SKM-1 treated with dmso at 0.1 percent for 144 hours (cell line): ENCODE measurements at regions not wholly inside any gene's neighbourhood (a gene's known extent, or its start where the extent isn't known, plus 50 kb on each side); places are given as distances from the start of the nearest gene placed in this dataset.
"Not testable (repeated sequence)": the region's sequence is repeated elsewhere in the genome, so short reads cannot be mapped to it uniquely, and the experiment has no call there.

Experiments used
- DNase-seq: peaks from one replicate; lab custom pipeline; 2025; ENCODE audit not compliant: unreplicated experiment; lab: John Stamatoyannopoulos, UW

DNA sequence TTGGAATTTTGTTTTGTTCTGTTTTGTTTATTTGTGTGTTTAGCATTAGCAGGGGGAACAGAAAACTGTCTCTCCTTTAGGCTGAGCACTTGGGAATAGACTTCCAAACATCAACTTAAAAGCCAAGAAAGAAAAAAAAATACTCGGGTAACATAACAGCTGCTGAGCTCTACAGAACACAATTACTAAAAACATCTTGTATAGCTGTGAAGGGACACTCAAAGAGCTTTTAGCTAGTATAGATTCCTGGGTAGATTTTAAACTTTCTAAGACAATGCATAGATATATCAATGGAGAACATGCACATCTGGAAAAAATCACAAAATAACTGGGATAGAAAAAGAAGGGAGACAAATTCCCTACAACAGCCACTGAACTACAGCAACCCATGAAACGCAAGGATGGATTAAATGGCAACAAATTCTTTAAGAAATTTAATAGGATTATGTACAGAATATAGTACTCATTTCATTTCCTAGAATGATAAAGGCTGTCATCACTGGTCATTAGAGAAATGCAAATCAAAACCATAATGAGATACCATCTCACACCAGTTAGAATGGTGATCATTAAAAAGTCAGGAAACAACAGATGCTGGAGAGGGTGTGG lies 174.3 kb upstream of the KRR1 start:
- DNase-seq, result no peak

DNA sequence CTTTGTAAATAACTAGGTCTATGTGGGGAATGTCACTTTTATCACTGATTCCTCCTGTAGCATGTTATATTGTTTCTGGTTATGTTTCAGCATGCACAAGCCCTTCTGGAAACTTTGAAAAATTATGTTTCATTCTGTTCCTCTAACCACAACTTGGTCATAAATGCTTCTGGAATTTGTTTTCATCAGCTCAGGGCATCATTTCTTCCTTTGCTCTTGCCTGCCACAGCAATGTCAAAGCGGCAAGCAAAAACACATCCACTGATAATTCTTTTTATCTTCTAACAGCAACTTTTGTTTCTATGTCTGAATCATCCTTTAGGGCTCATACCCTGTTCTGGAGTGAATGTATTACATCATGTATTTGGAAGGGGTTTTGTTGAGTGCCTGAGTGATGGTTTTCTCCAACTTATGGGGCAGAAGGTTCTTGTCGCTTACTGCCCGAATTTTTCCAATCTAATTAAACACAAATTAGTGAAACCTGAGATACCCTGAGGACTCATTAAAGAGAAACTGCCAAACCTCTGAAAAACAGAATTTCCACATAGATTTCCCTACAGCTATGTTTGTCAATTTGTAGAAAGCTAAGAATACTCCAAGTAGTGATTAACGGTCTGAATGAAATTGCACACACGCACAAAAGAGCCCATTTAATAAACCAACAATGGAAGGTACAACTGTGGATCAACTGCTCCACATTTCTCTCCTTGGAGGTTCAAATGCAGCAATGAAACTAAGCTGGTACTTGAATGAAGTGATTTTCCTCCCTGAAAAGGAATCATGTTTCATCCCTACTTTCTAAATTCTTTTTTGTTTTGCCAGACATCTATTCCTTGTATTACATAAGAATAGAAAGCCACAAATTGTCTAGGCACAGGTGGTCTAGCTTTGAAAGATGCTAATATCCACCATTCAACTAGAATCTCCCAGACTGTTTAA lies 173.5 kb upstream of the KRR1 start:
- DNase-seq, result no peak

DNA sequence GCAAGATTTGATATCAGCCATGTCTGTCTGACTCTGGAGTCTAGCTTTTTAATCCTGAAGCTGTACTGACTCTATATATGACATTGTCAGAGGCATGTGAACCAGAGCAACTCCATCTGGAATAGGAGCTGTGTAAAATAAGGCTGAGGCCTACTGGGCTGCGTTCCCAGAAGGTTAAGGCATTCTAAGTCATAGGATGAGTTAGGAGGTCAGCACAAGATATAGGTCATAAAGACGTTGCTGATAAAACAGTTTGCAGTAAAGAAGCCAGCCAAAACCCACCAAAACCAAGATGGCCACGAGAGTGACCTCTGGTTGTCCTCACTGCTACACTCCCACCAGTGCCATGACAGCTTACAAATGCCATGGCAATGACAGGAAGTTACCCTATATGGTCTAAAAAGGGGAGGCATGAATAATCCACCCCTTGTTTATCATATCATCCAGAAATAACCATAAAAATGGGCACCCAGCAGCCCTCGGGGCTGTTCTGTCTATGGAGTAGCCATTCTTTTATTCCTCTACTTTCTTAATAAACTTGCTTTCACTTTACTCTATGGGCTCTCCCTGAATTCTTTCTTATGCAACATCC lies 172.7 kb upstream of the KRR1 start:
- DNase-seq, result not testable (repeated sequence)

DNA sequence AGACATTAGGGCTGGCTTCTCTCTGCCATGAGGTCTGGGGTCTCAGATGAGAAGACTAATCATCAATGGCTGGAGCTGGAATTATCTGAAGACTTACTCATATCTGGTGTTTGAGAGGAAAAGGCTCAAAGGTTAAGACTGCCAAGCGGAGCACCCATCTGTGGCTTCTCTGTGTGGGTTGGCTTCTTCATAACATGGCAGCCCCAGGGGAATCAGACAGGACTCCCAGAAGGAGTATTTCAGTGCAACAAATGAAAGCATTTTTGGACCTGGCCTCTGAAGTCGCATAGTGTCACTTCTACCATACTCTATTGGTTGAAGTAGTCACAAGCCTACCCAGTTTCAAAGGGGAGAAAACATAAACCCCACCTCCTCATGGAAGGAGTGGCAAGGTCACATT lies 171.8 kb upstream of the KRR1 start:
- no peak for DNase-seq

DNA sequence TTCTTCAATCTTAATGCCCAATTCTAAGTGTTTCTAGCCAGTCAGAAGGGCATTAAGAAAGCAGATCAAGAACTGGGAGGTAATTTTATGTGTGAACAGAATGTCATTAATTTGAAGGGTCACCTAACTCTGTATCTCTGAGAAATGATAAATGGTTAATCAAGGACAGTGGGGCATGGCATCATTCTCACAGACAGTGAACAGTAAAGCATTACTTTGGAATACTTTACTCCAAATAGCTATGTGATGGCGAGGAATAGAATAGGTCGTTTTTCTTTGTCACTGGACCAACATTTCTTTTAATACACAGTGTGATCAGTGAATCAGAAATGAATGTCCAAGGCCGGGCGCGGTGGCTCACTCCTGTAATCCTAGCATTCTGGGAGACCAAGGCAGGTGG lies 166.1 kb upstream of the KRR1 start:
- no peak for DNase-seq

DNA sequence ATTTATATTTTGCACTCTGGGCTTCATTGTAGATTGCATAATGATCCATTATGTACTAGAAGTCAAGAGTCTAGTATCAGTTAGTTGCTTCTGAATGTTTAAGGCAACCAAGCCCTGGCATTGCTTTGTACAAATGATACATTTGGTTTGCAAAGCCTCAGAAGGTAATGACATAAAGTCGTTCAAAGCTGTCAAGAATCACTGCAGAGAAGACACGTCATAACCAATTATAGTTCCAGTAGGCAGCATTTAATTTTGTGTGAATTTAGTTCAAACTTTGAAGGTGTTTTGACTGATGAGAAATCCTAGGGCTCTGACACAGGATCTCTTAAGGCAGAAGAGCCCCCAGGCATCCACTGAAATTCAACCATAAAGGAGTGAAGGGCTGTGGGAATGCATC lies 163.0 kb upstream of the KRR1 start:
- no peak for DNase-seq

DNA sequence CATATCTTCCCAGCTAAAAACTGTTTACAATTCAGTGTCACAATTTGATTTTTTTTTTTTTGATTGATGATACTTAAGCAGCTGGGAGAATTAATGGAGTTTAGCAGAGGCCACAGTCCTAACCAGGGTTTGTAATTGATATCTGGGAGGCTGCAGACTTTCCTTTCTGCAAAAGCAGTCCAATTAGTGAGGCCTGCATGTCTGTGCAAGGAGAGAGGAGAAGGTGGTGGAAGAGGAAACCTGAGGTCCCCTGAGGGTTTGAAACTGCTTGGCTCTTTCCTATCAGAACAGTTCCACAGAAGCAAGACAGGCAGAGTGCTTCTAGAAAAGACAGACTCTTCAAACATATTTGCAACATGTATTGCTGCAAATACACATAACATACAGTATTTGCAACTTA lies 160.8 kb upstream of the KRR1 start:
- no peak for DNase-seq

DNA sequence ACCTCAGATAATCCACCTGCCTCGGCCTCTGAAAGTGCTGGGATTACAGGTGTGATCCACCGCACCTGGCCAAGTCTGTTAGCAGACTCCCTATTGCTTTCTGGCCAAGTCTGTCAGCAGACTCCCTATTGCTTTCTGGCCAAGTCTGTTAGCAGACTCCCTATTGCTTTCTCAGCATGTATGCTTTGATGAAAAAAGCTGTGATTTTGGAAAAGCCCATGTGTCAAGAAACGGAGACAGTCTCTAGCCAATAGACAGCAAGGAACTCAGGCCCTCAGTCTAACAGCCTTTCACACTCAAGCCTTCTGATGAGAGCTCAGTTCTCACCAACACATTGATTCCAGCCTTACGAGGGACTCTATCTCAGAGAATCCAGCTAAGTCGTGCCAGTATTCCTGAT lies 158.8 kb upstream of the KRR1 start:
- no peak for DNase-seq

DNA sequence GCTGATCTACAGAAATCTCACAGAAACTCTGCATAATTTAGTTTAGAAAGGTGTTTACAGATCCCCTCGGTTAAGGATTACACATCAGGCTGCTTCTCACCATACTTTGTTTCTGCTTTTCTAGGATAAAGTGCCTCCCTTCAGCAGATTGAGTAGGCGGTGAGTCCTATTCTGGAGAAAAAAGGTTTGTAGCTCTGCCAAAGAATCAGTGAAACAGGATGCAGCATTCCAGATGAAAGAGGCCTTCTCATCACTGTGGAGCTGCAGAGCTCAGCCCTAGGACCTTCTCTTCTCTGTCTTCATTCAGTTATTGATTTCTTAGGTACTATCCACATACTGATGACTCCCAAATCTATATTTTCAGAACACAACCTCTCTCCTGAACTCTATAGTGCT lies 155.5 kb upstream of the KRR1 start:
- DNase-seq, result no peak

DNA sequence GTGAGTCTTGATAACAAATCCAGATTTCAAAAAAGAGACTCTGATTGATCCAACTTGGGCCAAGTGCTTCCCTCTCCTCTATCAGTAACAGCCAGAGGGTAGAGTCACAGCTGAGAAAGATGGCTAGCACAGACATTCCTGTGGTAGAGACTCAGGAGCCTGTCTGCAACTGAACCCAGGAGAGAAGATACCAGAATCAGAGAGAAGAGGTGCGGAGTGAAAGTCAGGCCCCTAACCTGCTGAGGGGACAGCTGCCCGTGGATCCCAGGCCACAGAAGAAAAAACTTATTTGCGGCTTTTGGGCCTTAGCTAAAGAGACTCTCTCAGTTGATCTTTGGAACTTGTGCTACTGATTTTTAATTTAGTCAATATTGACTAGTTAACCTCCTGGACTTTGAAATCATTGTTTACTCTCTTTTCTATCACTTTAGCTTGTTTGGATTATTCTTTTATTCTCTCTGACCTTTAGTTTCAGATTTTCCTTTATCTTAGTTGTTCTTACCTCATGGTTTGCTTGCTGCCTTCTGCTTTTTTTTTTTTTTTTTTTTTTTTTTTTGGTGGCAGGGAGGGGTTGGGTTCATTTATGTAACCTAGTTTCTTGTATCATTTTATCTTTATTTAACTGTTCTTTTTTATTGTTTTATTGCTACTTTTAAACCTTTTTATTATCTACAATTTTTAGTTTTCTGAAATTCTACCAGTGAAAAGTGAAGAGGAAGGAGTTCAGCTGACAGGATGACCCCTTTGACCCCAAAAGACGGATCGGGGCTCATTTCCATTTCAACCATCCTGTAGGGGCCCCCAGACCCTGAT lies 154.9 kb upstream of the KRR1 start:
- no peak for DNase-seq

DNA sequence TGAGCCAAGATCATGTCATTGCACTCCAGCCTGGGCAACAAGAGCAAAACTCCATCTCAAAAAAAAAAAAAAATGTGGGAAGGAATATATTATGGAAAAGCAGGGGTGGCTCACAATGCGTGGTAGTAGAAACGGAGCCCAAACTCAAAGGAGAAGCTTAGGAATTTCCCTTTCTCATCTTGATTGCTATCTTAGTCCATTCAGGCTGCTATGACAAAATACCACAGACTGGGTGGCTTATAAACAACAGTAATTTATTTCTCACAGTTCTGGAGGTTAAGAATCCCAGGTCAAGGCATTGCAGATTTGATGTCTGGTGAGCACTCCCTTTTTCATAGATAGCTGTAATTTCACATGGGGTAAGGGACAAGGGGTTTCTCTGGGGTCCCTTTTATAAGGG lies 153.8 kb upstream of the KRR1 start:
- DNase-seq, result no peak

DNA sequence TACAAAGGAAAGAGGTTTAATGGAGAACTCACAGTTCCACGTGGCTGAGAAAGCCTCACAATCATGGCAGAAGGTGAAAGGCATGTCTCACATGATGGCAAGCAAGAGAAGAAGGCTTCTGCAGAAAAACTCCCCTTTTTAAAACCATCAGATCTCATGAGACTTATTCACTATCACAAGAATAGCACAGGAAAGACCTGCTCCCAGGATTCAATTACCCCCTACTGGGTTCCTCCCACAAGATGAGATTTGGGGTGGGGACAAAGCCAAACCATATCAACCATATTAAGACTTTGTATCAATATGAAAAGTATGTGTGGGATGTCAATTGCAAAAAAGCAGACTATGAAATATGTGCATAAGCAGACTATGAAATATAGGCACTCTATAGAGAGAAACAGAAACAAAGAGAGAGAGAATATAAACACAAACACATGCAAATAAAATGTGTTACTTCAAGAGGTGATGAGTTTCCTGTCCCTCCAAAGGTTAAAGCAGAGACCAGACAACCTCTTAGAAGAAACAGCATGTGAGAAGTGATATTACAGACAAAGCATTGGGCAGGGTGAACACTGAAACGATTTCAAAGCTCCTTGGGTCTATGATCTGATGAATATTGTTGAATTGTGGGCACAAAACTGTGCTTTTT lies 151.2 kb upstream of the KRR1 start:
- DNase-seq, result no peak

DNA sequence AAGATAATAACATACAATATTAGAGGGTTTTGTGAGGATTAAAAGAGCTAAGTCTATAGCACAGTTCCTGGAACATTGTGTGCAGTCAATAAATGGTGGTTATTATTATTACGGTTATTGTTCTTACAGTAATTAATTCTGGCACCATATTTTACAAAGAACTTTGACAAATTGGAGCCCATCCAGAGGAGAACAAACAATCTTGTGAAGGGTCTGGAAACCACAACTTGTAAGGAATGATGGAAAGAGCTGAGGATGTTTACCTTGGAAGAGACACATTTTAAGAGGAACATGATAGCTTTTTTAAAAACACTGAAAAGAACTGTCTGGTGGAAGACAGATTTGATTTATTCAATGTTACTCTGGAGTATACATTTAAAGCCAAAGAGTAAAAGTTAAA lies 150.5 kb upstream of the KRR1 start:
- no peak for DNase-seq

DNA sequence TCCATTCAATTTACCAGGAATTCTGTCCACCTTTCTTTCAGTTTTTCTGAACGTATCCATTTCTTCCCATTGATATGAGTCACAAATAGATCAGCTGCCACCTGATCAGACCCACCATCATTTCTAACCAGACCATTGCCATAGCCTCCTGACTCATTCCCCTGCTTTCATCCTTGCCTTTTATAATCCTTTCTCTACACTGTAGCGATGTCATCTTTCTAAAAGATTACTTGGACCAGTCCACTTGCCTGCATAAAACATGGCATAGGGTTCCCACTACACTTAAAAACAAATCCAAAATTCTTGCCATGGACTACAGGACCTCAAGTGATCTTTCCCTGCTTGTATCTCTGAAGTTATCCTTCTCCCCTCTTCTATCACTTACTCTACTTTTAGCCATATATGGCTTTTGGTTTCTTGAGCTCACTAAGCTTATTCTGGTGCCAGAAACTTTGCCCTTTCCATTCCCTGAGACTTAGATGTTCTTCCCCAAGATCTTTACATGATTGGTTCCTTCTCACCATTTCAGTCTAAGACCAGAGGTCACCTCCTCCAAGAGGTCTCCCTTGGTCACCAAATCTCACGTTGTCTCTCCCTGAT lies 149.5 kb upstream of the KRR1 start:
- no peak for DNase-seq

DNA sequence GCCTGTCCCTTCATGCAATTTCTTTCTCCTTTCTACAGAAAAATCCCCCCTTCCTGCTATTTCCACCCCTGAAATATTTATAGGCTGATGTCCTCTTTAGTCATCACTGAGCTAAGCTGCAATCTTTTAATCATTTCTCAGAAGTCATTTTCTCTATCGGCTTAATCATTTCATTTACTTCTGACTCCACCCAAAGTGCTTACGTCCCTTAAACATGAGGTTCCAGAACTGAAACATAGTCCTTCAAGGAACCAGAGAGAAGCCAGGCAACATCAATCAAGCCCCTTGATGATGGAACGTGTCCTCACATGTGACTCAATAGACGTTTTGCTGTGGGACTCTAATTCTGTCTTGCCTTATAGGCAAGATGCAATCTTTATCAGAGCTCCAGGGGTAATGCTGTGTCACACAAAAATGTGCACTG lies 148.7 kb upstream of the KRR1 start:
- no peak for DNase-seq

DNA sequence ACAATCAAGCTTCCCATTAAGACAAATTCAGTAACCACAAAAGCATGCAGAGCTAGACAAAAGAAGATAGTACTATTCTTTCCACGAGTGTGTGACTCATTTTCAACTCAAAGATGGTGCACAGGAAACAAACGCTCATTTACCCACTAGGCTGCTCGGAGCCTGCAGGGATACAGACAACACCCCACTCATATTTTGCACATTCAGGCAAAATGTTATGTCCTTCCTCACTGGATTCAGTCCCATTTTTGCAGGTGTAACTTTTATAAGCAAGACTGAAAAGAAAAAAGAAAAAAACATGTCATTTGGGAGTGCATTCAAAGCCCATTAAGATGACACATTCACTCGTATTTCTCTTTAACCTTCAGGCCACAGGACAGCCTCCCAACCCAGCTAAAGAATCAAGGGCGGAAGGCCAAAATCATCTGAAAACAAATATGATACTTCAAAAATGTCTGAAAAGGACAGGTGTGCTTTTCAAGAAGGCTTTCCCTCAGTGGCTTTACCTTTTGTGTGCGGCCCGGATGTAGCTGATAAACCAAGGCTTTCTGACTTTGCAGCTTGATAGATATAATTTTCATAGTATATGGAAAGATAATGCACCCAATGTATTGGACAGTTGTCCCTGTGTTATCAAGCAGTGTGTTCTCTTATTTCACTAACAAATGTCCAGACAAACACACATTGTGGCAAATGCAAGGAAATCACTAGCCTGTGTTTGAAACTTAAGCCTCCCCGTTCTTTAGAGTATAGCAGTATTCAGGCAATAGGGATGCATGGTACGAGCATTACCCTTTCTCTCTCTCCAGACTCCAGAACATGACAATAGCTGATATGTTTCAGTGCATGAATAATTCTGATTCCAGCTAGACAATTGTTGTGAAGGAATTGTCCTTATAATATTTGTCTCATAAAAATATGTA lies 147.8 kb upstream of the KRR1 start:
- DNase-seq, result no peak

DNA sequence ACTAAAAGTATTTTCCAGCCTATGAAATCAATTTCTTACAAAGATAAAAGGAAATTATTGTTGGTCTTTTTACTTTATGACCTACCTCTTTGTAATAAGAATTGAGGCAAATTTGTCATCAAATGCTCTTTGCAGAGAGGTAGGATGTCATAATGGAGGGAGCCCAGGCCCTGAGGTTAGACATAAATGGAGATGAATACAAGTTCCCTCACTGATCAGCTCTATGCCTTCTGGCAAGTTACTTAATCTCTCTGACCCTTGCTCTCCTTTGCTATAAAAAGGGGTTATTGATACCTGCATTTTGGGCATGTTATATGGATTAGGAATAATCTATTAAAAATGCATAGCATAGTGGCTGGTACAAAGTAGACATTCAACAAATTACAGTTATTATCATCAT lies 146.9 kb upstream of the KRR1 start:
- DNase-seq, result no peak

DNA sequence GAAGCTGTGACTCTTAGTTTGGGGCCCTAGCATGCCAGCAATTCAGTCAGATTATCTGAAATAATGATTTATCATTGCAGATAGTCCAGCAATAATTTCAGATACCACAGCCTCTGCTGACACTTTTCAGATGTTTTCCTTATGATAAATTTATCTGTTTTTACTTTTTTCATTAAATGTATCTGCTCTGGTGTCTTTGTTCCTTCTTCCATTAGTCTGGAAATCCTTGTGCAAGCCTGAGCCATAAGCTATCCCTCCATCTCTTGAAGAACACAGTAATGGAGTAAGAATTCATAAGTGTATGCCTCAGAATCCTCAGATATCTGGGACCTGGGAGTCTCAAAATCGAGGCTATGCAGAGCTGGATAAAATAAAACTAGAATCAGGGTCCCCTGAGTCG lies 146.4 kb upstream of the KRR1 start:
- DNase-seq, result no peak

DNA sequence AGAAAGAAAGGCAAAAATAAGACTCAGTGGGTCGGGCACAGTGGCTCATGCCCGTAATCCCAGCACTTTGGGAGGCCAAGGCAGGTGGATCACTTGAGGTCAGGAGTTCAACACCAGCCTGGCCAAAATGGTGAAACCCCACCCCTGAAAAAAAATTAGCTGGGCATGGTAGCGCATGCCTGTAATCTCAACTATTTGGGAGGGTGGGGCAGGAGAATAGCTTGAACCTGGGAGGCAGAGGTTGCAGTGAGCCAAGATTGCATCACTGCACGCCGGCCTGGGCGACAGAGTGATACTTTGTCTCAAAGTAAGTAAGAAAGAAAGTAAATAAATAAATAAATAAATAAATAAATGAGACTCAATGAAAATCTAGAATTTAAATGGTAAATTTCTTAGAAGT lies 145.9 kb upstream of the KRR1 start:
- not testable (repeated sequence) for DNase-seq
